Bronchial epithelial cell (primary cell): ENCODE measurements at regions not wholly inside any gene's neighbourhood (a gene's known extent, or its start where the extent isn't known, plus 50 kb on each side); places are given as distances from the start of the nearest gene placed in this dataset.

Experiments
- DNase-seq: peaks from one replicate; pipeline ENCODE4 v3.0.0-alpha.2; 2010; ENCODE audit warnings: low read depth
- FAIRE-seq: peaks from 2 replicates; lab custom pipeline; 2011; peaks lifted over from hg19 to GRCh38; lab: Jason Lieb, UNC
- H3K27me3 ChIP-seq: 2 replicates; pipeline ENCODE4 v1.5.1; 2011; ENCODE audit warnings: low read length; ENCODE audit not compliant: control insufficient read depth, insufficient read depth
- H3K36me3 ChIP-seq: 2 replicates; pipeline ENCODE4 v1.5.1; 2011; ENCODE audit warnings: low read length; ENCODE audit not compliant: control insufficient read depth, insufficient read depth
- H3K4me3 ChIP-seq: 2 replicates; pipeline ENCODE4 v1.5.1; 2011; ENCODE audit warnings: mild to moderate bottlenecking, low read depth, low read length, control low read depth
- CTCF ChIP-seq: IDR thresholded peaks from 2 replicates; pipeline ENCODE4 v1.5.1; 2011; ENCODE audit warnings: mild to moderate bottlenecking, moderate library complexity, low read length, control low read depth, inconsistent platforms; ENCODE audit not compliant: insufficient read depth, severe bottlenecking

- H3K4me3 ChIP-seq, result no peak overlapping the region
- FAIRE-seq (no peak), DNase-seq (no peak)
- no peaks in the 10 kb centered on the region for H3K27me3 ChIP-seq
- no peak for TF ChIP-seq CTCF
- no peaks in the 10 kb centered on the region for H3K36me3 ChIP-seq
These were observed 562.6 kb upstream of the CADM1 start for GRCh38 chr11:116066777-116067176.

DNA sequence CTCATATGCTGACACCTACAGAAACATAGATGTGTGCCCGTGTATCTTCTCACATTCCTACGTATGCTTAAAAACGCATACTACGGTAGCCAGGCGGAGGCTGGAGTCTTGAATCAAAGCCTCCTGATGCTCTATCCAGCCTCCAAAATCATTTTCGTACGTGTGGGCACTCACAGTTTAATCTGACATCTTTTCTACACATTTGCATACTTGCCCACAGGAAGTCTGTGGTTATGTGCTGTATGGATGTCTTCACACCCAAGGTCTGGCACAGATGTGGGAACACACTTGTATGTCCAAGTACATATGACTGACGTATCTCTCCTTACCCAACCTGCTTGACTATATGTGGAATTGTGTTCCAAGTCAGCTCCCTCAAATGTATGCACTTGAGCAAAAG, 561.8 kb upstream of the CADM1 start:
- H3K27me3 ChIP-seq, result no peaks in the 10 kb centered on the region
- no peak for TF ChIP-seq CTCF
- no peaks in the 10 kb centered on the region for H3K36me3 ChIP-seq
- DNase-seq (no peak), FAIRE-seq (no peak)
- no peak overlapping the region for H3K4me3 ChIP-seq

DNA sequence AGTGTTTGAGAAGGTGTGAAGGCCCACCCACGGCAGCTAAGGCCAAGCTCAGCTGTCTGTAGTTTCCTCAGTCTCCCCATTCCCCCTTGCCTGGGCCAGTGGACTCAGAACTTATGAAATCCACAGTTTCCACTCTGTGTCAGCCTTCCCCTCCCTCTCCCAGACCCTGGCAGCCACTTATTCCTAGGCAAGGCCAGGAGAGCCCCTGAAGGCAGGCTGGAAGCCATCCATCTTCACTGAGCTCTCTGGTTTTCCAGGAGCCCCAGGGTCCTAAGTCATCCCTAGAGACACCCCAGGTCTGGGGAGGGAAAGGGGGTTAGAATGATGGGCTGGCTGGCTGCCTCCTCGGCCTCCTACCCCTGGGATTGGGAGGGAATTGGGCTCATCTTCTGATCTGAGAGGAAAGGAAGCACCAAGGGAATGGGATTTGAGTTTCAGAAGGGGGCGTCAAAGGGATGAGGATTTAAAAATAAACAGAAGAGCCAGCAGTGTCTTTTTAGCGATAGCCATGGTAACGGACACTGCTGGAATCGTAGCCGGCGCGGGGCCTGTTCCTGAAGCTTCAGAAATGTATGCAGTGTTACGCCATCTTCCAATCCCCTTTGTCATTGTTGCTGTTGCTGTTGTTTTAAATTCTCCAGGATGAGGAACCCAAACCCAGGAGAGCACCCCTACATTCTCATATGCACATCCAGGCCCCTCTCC, 561.1 kb upstream of the CADM1 start:
- TF ChIP-seq CTCF, result no peak

DNA sequence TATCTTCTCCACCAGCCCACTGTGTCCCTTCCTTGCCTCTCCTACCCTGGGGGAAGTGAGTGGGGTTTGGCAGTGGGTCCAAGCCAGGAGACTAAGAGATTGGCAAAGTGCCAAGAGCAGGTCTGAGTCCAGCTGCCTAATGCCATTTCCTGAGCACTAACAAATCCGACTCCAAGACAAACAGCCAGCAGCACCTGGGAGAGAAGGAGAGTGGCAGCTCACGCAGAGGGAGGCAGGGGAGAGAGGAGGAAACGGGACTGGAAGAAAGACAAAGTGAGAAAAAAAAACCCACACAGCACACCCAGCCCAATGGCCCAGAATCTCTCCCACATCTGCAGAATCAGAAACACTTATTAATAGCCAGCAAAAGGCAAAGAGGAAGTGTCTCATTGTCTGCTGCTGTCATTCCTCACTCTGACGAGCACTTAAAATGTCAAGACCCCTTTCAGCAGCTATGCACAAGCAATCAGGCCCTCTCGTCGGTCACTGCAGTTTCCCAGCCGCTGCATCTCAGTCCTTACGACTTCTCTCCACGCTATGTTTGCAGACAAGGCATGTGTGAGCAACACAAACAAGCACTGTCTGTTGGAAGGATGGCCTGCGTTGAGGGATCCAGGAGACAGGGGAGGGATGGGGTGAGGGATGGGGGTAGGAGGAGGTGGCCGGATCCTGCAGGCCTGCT, 558.4 kb upstream of the CADM1 start:
- Histone ChIP-seq H3K36me3 (no peaks in the 10 kb centered on the region), H3K4me3 (no peak overlapping the region), H3K27me3 (no peaks in the 10 kb centered on the region)
- DNase-seq (no peak), FAIRE-seq (no peak)
- TF ChIP-seq CTCF, result no peak

More for the DNA sequence above, 561.1 kb upstream of the CADM1 start:
- FAIRE-seq (no peak), DNase-seq (no peak)
- no peaks in the 10 kb centered on the region for H3K27me3 ChIP-seq
- H3K36me3 ChIP-seq, result no peaks in the 10 kb centered on the region
- H3K4me3 ChIP-seq, result no peak overlapping the region

- Histone ChIP-seq H3K27me3 (no peaks in the 10 kb centered on the region), H3K4me3 (no peak overlapping the region), H3K36me3 (no peaks in the 10 kb centered on the region)
- TF ChIP-seq CTCF, result no peak
- no peak for FAIRE-seq
- DNase-seq, result no peak
These were observed 557.9 kb upstream of the CADM1 start for GRCh38 chr11:116062129-116062489.

- H3K4me3 ChIP-seq, result no peak overlapping the region
- no peak for DNase-seq
- H3K27me3 ChIP-seq, result no peaks in the 10 kb centered on the region
- no peaks in the 10 kb centered on the region for H3K36me3 ChIP-seq
- no peak for TF ChIP-seq CTCF
- FAIRE-seq, result no peak
These were observed 557.1 kb upstream of the CADM1 start for GRCh38 chr11:116061322-116061721.
